ENCODE measurements at regions not wholly inside any gene's neighbourhood (a gene's known extent, or its start where the extent isn't known, plus 50 kb on each side); places are given as distances from the start of the nearest gene placed in this dataset.

DNA sequence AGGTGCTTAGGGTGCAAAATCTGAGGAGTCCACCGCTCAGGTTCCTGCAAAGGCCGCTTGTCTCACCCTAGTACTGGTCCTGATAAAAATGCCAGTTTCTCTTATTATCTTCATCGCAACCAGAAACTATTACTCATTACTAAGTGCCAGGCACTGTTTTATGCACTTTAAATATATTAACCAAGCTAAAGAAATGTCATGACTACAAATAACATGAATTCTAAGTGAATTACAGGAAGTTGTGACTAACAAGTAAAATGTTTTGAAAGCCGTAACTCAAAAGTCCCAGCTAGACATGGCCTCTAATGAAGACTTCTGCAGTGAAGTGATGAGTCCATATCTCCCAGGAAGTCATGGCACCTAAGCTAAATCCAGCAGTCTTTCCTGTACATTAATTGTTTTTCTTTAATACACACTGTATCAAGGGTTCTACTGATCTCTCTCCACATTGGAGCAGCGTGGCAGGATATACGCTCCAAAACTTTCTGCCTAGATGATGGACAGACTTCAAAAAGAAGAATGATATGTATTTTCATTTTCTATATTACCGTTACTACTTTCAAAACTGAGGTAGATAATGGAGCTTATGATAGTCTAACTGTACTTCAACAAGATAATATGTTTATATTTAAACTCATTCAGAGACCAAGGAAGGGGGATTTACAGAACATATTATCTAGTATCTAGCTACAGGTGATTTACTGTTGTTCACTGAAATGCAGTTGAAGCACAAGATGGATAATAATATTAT, 117.3 kb upstream of the ARID2 start:
- no peak overlapping the region for H3K4me3 ChIP-seq (ENCODE audit: insufficient read depth, low read length)
- H3K4me1 ChIP-seq (ENCODE audit: insufficient read depth, low read length), result peaks cover 16% of the 10 kb centered on the region
- peak overlapping the region; percentile 17 for H3K4me2 ChIP-seq (ENCODE audit: insufficient read depth, low read length)
- H3K79me2 ChIP-seq (ENCODE audit: insufficient read depth, low read length), result no peaks in the 10 kb centered on the region
- H3K36me3 ChIP-seq (ENCODE audit: insufficient read depth, low read length), result no peaks in the 10 kb centered on the region
- peak overlapping the region; percentile 39 for H2AFZ ChIP-seq (ENCODE audit: low read length)
- H3K27ac ChIP-seq (ENCODE audit: low read depth, low read length), result no peak overlapping the region
- H3K9me3 ChIP-seq (ENCODE audit: low read depth, low read length), result no peaks in the 10 kb centered on the region
- DNase-seq (ENCODE audit: insufficient read length, low spot score, missing footprints), result no peak
- TF ChIP-seq, protein P1, sequence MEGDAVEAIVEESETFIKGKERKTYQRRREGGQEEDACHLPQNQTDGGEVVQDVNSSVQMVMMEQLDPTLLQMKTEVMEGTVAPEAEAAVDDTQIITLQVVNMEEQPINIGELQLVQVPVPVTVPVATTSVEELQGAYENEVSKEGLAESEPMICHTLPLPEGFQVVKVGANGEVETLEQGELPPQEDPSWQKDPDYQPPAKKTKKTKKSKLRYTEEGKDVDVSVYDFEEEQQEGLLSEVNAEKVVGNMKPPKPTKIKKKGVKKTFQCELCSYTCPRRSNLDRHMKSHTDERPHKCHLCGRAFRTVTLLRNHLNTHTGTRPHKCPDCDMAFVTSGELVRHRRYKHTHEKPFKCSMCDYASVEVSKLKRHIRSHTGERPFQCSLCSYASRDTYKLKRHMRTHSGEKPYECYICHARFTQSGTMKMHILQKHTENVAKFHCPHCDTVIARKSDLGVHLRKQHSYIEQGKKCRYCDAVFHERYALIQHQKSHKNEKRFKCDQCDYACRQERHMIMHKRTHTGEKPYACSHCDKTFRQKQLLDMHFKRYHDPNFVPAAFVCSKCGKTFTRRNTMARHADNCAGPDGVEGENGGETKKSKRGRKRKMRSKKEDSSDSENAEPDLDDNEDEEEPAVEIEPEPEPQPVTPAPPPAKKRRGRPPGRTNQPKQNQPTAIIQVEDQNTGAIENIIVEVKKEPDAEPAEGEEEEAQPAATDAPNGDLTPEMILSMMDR (IDR thresholded peaks at IDR 0.05; ENCODE audit: extremely low read depth, low read depth, low read length), result no peak
- no peaks in the 10 kb centered on the region for H4K20me1 ChIP-seq (ENCODE audit: insufficient read depth, low read length)
- no peaks in the 10 kb centered on the region for H3K27me3 ChIP-seq (ENCODE audit: insufficient read depth, low read length)

DNA sequence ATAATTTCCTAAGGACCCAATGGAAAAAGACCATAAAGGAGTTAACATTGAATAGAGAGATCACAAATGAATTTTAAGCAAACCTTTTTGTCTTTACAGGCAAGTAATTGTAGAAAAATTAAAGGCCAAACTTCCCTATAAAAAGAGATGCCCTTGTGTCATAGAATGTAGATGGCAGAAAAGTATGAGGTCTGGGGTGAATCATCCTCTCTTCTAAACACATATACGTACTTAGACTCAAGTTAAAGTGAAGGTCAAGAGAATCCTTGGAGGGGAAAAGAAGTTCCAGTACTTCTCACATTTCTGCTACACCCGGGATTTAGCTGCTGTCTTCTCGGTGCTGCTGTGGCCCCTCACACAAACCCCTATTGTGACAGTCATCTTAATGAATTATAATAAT, 116.2 kb upstream of the ARID2 start:
- TF ChIP-seq, protein P1 (IDR thresholded peaks at IDR 0.05; ENCODE audit: extremely low read depth, low read depth, low read length), result no peak
- Histone ChIP-seq H3K79me2 (ENCODE audit: insufficient read depth, low read length) (no peaks in the 10 kb centered on the region), H3K27ac (ENCODE audit: low read depth, low read length) (no peak overlapping the region), H3K4me1 (ENCODE audit: insufficient read depth, low read length) (peaks cover 16% of the 10 kb centered on the region), H4K20me1 (ENCODE audit: insufficient read depth, low read length) (no peaks in the 10 kb centered on the region), H3K9me3 (ENCODE audit: low read depth, low read length) (no peaks in the 10 kb centered on the region), H3K4me2 (ENCODE audit: insufficient read depth, low read length) (no peak overlapping the region), H3K36me3 (ENCODE audit: insufficient read depth, low read length) (no peaks in the 10 kb centered on the region), H2AFZ (ENCODE audit: low read length) (no peak overlapping the region), H3K4me3 (ENCODE audit: insufficient read depth, low read length) (no peak overlapping the region), H3K27me3 (ENCODE audit: insufficient read depth, low read length) (no peaks in the 10 kb centered on the region)
- DNase-seq (ENCODE audit: insufficient read length, low spot score, missing footprints), result no peak

DNA sequence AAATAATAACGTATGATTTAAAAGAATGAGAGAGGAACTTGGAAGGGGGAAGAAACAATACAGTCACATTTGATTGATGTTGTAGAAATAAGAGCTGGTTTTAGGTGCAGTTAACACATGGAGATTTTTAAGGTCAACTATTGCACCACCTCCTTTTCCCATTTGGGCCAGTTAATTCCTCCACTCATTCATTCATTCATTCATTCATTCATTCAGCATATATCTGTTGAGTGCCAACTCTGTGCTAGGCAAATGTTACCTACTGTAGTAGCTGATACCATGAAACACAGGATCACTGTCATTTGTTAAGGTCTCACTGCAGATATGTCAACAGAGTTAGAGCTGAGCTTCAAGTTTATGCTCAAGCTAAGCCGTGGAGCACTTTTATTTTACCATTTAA, 115.7 kb upstream of the ARID2 start:
- TF ChIP-seq, protein P1 (IDR thresholded peaks at IDR 0.05; ENCODE audit: extremely low read depth, low read depth, low read length), result no peak
- no peaks in the 10 kb centered on the region for H4K20me1 ChIP-seq (ENCODE audit: insufficient read depth, low read length)
- peaks cover 16% of the 10 kb centered on the region for H3K4me1 ChIP-seq (ENCODE audit: insufficient read depth, low read length)
- H3K9me3 ChIP-seq (ENCODE audit: low read depth, low read length), result no peaks in the 10 kb centered on the region
- no peak overlapping the region for H3K27ac ChIP-seq (ENCODE audit: low read depth, low read length)
- DNase-seq (ENCODE audit: insufficient read length, low spot score, missing footprints), result no peak
- H3K36me3 ChIP-seq (ENCODE audit: insufficient read depth, low read length), result no peaks in the 10 kb centered on the region
- no peak overlapping the region for H2AFZ ChIP-seq (ENCODE audit: low read length)
- no peaks in the 10 kb centered on the region for H3K27me3 ChIP-seq (ENCODE audit: insufficient read depth, low read length)
- H3K79me2 ChIP-seq (ENCODE audit: insufficient read depth, low read length), result no peaks in the 10 kb centered on the region
- no peak overlapping the region for H3K4me3 ChIP-seq (ENCODE audit: insufficient read depth, low read length)
- H3K4me2 ChIP-seq (ENCODE audit: insufficient read depth, low read length), result no peak overlapping the region

DNA sequence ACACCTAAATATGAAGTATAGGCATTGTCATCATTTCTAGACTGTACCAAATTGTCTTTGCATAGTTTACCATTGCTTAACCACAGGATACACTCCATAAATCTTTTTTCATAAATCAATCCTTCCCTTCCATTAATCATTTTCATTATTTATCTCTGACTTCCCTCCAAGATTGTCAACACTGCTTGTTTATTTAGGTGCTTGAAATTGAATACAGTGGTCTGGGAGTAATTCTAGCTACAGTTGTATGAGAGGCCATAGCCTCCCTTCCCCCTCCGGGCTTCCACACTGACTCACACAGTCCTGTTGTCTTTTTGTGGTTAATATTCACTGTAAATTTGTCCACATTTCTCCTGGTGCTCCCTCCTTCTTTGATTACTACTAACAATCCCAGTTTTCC, 114.2 kb upstream of the ARID2 start:
- H4K20me1 ChIP-seq (ENCODE audit: insufficient read depth, low read length), result no peaks in the 10 kb centered on the region
- no peaks in the 10 kb centered on the region for H3K79me2 ChIP-seq (ENCODE audit: insufficient read depth, low read length)
- H3K4me2 ChIP-seq (ENCODE audit: insufficient read depth, low read length), result peak overlapping the region; percentile 20
- TF ChIP-seq, protein P1 (IDR thresholded peaks at IDR 0.05; ENCODE audit: extremely low read depth, low read depth, low read length), result no peak
- DNase-seq (ENCODE audit: insufficient read length, low spot score, missing footprints), result peak; percentile 86
- H3K36me3 ChIP-seq (ENCODE audit: insufficient read depth, low read length), result no peaks in the 10 kb centered on the region
- peaks cover 16% of the 10 kb centered on the region for H3K4me1 ChIP-seq (ENCODE audit: insufficient read depth, low read length)
- H3K4me3 ChIP-seq (ENCODE audit: insufficient read depth, low read length), result no peak overlapping the region
- no peak overlapping the region for H3K27ac ChIP-seq (ENCODE audit: low read depth, low read length)
- H3K9me3 ChIP-seq (ENCODE audit: low read depth, low read length), result no peaks in the 10 kb centered on the region
- H3K27me3 ChIP-seq (ENCODE audit: insufficient read depth, low read length), result no peaks in the 10 kb centered on the region
- H2AFZ ChIP-seq (ENCODE audit: low read length), result no peak overlapping the region
